H1 (cell line): ENCODE measurements at regions not wholly inside any gene's neighbourhood (a gene's known extent, or its start where the extent isn't known, plus 50 kb on each side); places are given as distances from the start of the nearest gene placed in this dataset.

Experiments
- GABPA ChIP-seq: IDR thresholded peaks from 2 replicates; pipeline ENCODE4 v1.6.1; 2011; ENCODE audit warnings: mild to moderate bottlenecking, low read length, moderate library complexity, borderline replicate concordance; ENCODE audit not compliant: insufficient read depth
- SP1 ChIP-seq: IDR thresholded peaks from 2 replicates; pipeline ENCODE4 v1.6.1; 2011; ENCODE audit warnings: low read depth, low read length
- SRF ChIP-seq: IDR thresholded peaks from 2 replicates; pipeline ENCODE4 v1.6.1; 2011; ENCODE audit warnings: mild to moderate bottlenecking, low read depth, low read length, moderate library complexity

DNA sequence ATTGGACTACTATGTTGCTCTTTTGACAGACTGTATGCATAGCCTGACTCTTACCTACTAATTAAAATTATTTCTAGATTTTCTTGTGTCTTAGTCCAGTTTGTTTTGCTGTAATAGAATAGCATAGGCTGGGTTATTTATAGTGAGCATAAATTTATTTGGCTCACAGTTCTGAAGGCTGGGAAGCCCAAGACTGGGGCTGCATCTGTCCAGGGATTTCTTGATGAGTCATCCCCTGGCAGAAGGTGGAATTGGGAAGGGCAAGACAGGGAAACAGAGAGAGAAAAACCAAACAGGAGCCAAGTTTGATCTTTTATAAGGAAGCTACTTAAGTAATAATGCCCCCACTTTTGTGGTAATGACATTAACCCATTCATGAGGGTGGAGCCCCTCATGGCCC lies 759.2 kb upstream of the LRFN5 start (continued):
- TF ChIP-seq GABPA (no peak), SRF (no peak), SP1 (no peak)
- TF ChIP-seq, all 59 proteins: peak for 0
